GM19240 (cell line): ENCODE measurements at regions not wholly inside any gene's neighbourhood (a gene's known extent, or its start where the extent isn't known, plus 50 kb on each side); places are given as distances from the start of the nearest gene placed in this dataset.
"Not testable (repeated sequence)": the region's sequence is repeated elsewhere in the genome, so short reads cannot be mapped to it uniquely, and the experiment has no call there.

Experiments used
- DNase-seq: peaks from one replicate; pipeline ENCODE4 v3.0.0; 2011; ENCODE audit warnings: low spot score; ENCODE audit not compliant: insufficient read length

- not testable (repeated sequence) for DNase-seq
Observed at GRCh38 chr7:136419740-136420139, 442.6 kb upstream of the MTPN start.

GRCh38 chr7:136412952-136413351 lies 435.8 kb upstream of the MTPN start:
- DNase-seq, result no peak

GRCh38 chr7:136405931-136406777 lies 429.0 kb upstream of the MTPN start:
- DNase-seq, result peak; percentile 35

- DNase-seq, result no peak
Observed at GRCh38 chr7:136403591-136403990, 426.4 kb upstream of the MTPN start.

GRCh38 chr7:136400877-136401276 lies 423.7 kb upstream of the MTPN start:
- DNase-seq, result no peak

- DNase-seq, result no peak
Observed at GRCh38 chr7:136399385-136399784, 422.2 kb upstream of the MTPN start.

- DNase-seq, result no peak
Observed at GRCh38 chr7:136392856-136393255, 415.7 kb upstream of the MTPN start.

GRCh38 chr7:136391371-136391770 lies 414.2 kb upstream of the MTPN start:
- DNase-seq, result no peak

GRCh38 chr7:136389933-136390332 lies 412.8 kb upstream of the MTPN start:
- DNase-seq, result no peak

GRCh38 chr7:136386876-136387275 lies 409.7 kb upstream of the MTPN start:
- DNase-seq, result no peak

- DNase-seq, result not testable (repeated sequence)
Observed at GRCh38 chr7:136371409-136371808, 394.2 kb upstream of the MTPN start.

- no peak for DNase-seq
Observed at GRCh38 chr7:136370137-136370536, 393.0 kb upstream of the MTPN start.

- no peak for DNase-seq
Observed at GRCh38 chr7:136369225-136369624, 392.1 kb upstream of the MTPN start.

- DNase-seq, result no peak
Observed at GRCh38 chr7:136359333-136359903, 382.3 kb upstream of the MTPN start.

- no peak for DNase-seq
Observed at GRCh38 chr7:136353287-136353686, 376.1 kb upstream of the MTPN start.

- DNase-seq, result no peak
Observed at GRCh38 chr7:136348542-136349192, 371.5 kb upstream of the MTPN start.

GRCh38 chr7:136348142-136348541 lies 371.0 kb upstream of the MTPN start:
- DNase-seq, result no peak

- no peak for DNase-seq
Observed at GRCh38 chr7:136347488-136347887, 370.3 kb upstream of the MTPN start.

GRCh38 chr7:136342251-136342650 lies 365.1 kb upstream of the MTPN start:
- DNase-seq, result no peak

- DNase-seq, result no peak
Observed at GRCh38 chr7:136339464-136339863, 362.3 kb upstream of the MTPN start.

GRCh38 chr7:136336932-136337331 lies 359.8 kb upstream of the MTPN start:
- DNase-seq, result no peak

GRCh38 chr7:136333636-136334035 lies 356.5 kb upstream of the MTPN start:
- no peak for DNase-seq
